NT2/D1 (cell line): ENCODE measurements at regions not wholly inside any gene's neighbourhood (a gene's known extent, or its start where the extent isn't known, plus 50 kb on each side); places are given as distances from the start of the nearest gene placed in this dataset.

Source experiments
- SUZ12 ChIP-seq: IDR thresholded peaks from 2 replicates; pipeline ENCODE4 v1.6.1; 2011; ENCODE audit not compliant: insufficient read length, insufficient read depth; ENCODE audit errors: extremely low read depth
- YY1 ChIP-seq: IDR thresholded peaks from 2 replicates; pipeline ENCODE4 v1.6.1; 2011; ENCODE audit not compliant: insufficient read length, insufficient read depth
- ZNF274 ChIP-seq: IDR thresholded peaks from 2 replicates; pipeline ENCODE4 v1.6.1; 2011; ENCODE audit warnings: mild to moderate bottlenecking, low read depth, low read length

DNA sequence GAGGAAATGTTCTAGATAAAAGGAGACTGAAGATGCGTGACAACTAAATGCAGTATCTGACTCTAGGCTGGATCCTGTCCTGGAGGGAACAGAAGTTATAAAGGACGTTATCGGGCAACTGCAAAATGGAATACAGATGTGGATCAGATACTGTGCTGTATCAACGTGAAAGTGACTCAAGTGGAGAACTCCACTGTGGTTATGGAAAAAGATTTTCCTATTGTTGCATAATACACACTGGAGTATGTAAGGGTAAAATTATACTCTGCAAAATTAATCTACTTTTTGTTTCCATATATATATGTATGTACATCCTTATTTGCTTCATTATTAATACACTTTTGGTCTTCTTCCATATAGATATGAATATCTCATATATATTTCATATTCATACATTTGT is 654.0 kb downstream of the QKI start:
- no peak for TF ChIP-seq SUZ12
- no peak for TF ChIP-seq YY1
- TF ChIP-seq ZNF274 = no peak
